BJ (cell line): ENCODE measurements at regions not wholly inside any gene's neighbourhood (a gene's known extent, or its start where the extent isn't known, plus 50 kb on each side); places are given as distances from the start of the nearest gene placed in this dataset.

Source experiments
- CTCF ChIA-PET: fragments of 350-600 bp; formaldehyde crosslinking; extraction: SDS; loops from one replicate; lab custom pipeline; 2021; ENCODE audit warnings: antibody characterized with exemption, inconsistent platforms; lab: Yijun Ruan, JAX
- POLR2A ChIA-PET: fragments of 300-600 bp; sonication (Branson Sonifier 250); formaldehyde crosslinking; extraction: SDS; loops from one replicate; lab custom pipeline; 2021; ENCODE audit warnings: antibody characterized with exemption; lab: Charles Lee
- DNase-seq: peaks from one replicate; pipeline ENCODE4 v3.0.0-alpha.2; 2011; ENCODE audit warnings: low read depth
- H3K27me3 ChIP-seq: 2 replicates; pipeline ENCODE4 v1.6.0; 2011; ENCODE audit warnings: low read length; ENCODE audit not compliant: control insufficient read depth, insufficient read depth
- H3K36me3 ChIP-seq: 2 replicates; pipeline ENCODE4 v1.5.1; 2011; ENCODE audit warnings: low read length; ENCODE audit not compliant: control insufficient read depth, insufficient read depth
- H3K4me3 ChIP-seq: 2 replicates; pipeline ENCODE4 v1.5.1; 2011; ENCODE audit warnings: low read depth, mild to moderate bottlenecking, control low read depth, low read length
- TF ChIP-seq, protein P1 (sequence below): IDR thresholded peaks from 2 replicates; pipeline ENCODE4 v1.5.1; 2011; ENCODE audit warnings: low read depth, mild to moderate bottlenecking, control low read depth, inconsistent platforms, low read length, moderate library complexity; ENCODE audit not compliant: insufficient read depth

DNA sequence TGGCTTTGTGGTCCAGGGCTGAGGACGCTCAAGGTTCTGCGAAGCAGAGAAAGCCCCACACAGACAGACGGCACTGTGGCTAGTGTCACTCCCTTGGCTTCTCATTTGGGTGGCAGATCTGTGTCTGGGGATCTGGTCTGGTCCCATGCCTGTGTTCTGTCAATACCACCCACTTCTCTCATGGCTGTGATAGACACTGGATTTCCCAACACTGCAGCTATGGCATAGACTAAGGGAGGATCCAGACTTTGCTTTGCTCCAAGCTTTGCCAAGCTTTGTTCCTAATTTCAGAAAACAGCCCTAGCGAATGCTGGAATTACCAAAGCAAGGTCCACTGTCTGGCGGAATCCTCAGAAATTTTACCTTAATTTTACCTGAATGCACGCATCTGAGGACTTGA is 62.1 kb downstream of the GADD45G start:
- H3K36me3 ChIP-seq = no peaks in the 10 kb centered on the region
- TF ChIP-seq, protein P1, sequence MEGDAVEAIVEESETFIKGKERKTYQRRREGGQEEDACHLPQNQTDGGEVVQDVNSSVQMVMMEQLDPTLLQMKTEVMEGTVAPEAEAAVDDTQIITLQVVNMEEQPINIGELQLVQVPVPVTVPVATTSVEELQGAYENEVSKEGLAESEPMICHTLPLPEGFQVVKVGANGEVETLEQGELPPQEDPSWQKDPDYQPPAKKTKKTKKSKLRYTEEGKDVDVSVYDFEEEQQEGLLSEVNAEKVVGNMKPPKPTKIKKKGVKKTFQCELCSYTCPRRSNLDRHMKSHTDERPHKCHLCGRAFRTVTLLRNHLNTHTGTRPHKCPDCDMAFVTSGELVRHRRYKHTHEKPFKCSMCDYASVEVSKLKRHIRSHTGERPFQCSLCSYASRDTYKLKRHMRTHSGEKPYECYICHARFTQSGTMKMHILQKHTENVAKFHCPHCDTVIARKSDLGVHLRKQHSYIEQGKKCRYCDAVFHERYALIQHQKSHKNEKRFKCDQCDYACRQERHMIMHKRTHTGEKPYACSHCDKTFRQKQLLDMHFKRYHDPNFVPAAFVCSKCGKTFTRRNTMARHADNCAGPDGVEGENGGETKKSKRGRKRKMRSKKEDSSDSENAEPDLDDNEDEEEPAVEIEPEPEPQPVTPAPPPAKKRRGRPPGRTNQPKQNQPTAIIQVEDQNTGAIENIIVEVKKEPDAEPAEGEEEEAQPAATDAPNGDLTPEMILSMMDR = no peak
- DNase-seq = no peak
- no peak overlapping the region for H3K4me3 ChIP-seq
- ChIA-PET POLR2A (no interaction called here), CTCF (no interaction called here)
- no peaks in the 10 kb centered on the region for H3K27me3 ChIP-seq

DNA sequence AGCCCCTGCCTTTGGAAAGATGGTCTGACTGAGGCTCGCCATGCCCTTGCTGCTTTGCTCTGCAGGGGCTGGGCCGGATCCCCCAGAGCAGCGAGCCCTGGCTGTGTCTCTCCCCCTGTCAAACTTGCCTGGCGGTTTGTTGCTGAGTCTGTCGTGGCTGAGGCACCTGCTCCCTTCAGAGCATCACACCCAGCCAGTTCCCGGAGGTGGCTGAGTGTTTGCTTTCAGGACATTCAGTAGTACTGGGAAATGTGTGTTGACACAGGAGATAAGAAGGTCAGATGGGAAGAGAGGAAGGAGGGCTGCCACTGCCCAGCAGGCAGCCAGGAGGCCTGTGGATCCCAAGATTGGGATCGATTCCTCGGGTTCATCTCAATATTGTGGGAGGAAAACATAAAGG is 62.9 kb downstream of the GADD45G start:
- Histone ChIP-seq H3K27me3 (no peaks in the 10 kb centered on the region), H3K36me3 (no peaks in the 10 kb centered on the region), H3K4me3 (no peak overlapping the region)
- ChIA-PET CTCF (interaction anchor here (1.5 kb wide), 1 partner anchor 10 kb away, joined by 4 read pairs; no protein-coding TSS in a partner anchor), POLR2A (no interaction called here)
- TF ChIP-seq, protein P1 = no peak
- no peak for DNase-seq

DNA sequence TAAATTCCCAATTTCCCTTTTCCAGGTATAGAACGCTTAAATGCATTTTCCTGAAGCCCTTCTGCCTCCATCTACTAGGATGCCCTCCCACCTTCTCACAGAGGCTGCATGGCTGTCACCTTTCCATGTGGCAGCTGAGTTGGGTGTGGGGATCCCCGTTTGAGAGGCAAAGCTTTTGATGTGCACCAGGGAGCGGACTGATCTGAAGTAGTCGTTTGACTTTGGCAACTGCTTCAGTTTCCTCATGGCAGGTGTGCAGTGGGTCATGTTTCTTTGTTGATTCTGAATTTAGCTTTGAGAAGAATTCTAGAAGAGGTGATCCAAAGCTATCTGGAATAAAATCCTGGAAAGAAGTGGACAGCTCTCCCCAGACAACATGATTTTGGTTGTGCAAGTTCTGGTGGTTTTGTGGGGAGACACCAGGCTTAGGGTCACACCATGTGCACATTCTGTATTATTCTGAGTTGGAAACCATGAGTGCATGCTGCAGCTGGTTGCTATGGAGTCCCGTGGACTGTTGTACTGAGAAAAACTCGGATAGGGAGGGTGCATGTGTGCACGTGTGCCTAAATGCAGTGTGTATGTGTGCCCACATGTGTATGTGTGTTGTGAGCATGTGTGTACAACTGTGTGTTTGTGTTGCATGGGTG is 63.5 kb downstream of the GADD45G start:
- no peaks in the 10 kb centered on the region for H3K36me3 ChIP-seq
- CTCF ChIA-PET = interaction anchor here (1.5 kb wide), 1 partner anchor 10 kb away, joined by 4 read pairs; no protein-coding TSS in a partner anchor
- no peak overlapping the region for H3K4me3 ChIP-seq
- POLR2A ChIA-PET = no interaction called here
- H3K27me3 ChIP-seq = no peaks in the 10 kb centered on the region
- TF ChIP-seq, protein P1 = no peak
- DNase-seq = no peak

DNA sequence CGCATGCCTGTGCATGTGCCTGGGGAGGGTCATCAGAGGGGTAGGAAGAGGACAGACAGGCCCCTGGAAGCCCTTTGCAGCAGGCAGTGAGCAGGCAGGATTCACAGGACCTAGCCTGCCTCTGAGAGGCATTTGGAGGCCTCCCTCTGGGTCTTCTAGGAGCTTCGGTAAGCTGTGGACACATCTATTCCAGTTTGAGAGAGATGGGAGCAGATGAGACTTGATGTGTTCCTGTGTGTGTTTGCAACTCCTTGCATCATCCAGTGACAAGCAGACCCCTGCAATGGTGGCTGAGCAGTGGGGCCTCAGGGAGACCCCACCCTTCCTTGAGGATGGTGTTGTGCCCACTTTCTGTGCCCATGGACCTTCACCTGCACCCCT is 64.0 kb downstream of the GADD45G start:
- TF ChIP-seq, protein P1 = no peak
- H3K4me3 ChIP-seq = no peak overlapping the region
- H3K27me3 ChIP-seq = no peaks in the 10 kb centered on the region
- CTCF ChIA-PET = interaction anchor here (1.5 kb wide), 1 partner anchor 9 kb away, joined by 4 read pairs; no protein-coding TSS in a partner anchor
- no peak for DNase-seq
- POLR2A ChIA-PET = no interaction called here
- H3K36me3 ChIP-seq = no peaks in the 10 kb centered on the region

DNA sequence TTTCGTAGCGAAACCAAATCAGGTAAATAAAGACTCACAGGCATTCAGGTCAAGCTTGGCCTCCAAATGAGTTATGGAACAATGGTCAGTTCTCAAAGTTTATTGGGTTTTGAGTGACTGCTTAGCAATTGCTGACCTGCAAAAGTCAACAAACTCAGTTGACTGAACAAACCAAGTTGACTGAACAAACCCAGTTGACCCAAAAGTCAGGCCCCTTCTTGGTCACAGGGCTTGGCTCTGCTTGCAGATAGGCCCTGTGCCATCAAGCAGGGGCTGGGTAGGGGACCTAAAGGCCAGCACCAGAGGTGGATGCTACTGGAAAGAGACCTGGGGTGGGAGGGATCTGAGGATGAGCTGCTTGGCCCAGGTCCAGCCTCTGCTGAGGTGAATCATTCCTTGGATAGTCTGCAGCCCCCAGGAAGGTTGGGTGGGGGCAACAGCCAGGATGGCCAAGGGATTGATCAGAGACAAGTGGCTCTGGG is 64.6 kb downstream of the GADD45G start:
- POLR2A ChIA-PET = no interaction called here
- Histone ChIP-seq H3K27me3 (no peaks in the 10 kb centered on the region), H3K36me3 (no peaks in the 10 kb centered on the region), H3K4me3 (no peak overlapping the region)
- CTCF ChIA-PET = interaction anchor here (1.5 kb wide), 1 partner anchor 9 kb away, joined by 4 read pairs; no protein-coding TSS in a partner anchor
- TF ChIP-seq, protein P1 = no peak
- no peak for DNase-seq
